GM23338 (cell line): ENCODE measurements at regions not wholly inside any gene's neighbourhood (a gene's known extent, or its start where the extent isn't known, plus 50 kb on each side); places are given as distances from the start of the nearest gene placed in this dataset.

Source experiments
- ATAC-seq: fragments of 200-7000 bp; cut with Tn5 transposase; 3 replicates; pipeline ENCODE4 v1.9.1; 2020
- DNase-seq: peaks from one replicate; pipeline ENCODE4 v3.0.0-alpha.2; 2015; ENCODE audit warnings: low spot score
- H2AFZ ChIP-seq: fragments of 200-600 bp; sonication (generic); 2 replicates; pipeline ENCODE4 v1.8.0; 2016; ENCODE audit warnings: antibody characterized with exemption, mild to moderate bottlenecking, moderate library complexity
- H3F3A ChIP-seq: fragments of 200-600 bp; sonication (generic); replicated peaks from 2 replicates; pipeline ENCODE4 v1.8.0; 2017; ENCODE audit warnings: antibody characterized with exemption, mixed run types, low read depth
- H3K27ac ChIP-seq: fragments of 200-600 bp; sonication (generic); 2 replicates; pipeline ENCODE4 v1.6.1; 2016; ENCODE audit warnings: low read depth
- H3K27me3 ChIP-seq: fragments of 200-600 bp; sonication (generic); 2 replicates; pipeline ENCODE4 v1.8.0; 2016; ENCODE audit warnings: mild to moderate bottlenecking, mixed run types, moderate library complexity; ENCODE audit not compliant: insufficient read depth
- H3K36me3 ChIP-seq: fragments of 200-600 bp; sonication (generic); 2 replicates; pipeline ENCODE4 v1.8.0; 2016; ENCODE audit warnings: mild to moderate bottlenecking; ENCODE audit not compliant: insufficient read depth
- H3K4me1 ChIP-seq: fragments of 200-600 bp; sonication (generic); 2 replicates; pipeline ENCODE4 v1.8.0; 2016; ENCODE audit warnings: mild to moderate bottlenecking, moderate library complexity; ENCODE audit not compliant: insufficient read depth
- H3K4me2 ChIP-seq: fragments of 200-600 bp; sonication (generic); 2 replicates; pipeline ENCODE4 v1.7.1; 2017; ENCODE audit warnings: mixed run types
- H3K4me3 ChIP-seq: fragments of 200-600 bp; sonication (generic); 2 replicates; pipeline ENCODE4 v1.6.1; 2016; ENCODE audit warnings: mixed run types
- H3K79me2 ChIP-seq: fragments of 200-600 bp; sonication (generic); replicated peaks from 2 replicates; pipeline ENCODE4 v1.8.0; 2017; ENCODE audit warnings: mild to moderate bottlenecking; ENCODE audit not compliant: insufficient read depth
- H3K9me2 ChIP-seq: fragments of 200-600 bp; sonication (generic); 2 replicates; pipeline ENCODE4 v1.8.0; 2017; ENCODE audit not compliant: insufficient read depth
- H4K20me1 ChIP-seq: fragments of 200-600 bp; sonication (generic); replicated peaks from 2 replicates; pipeline ENCODE4 v1.8.0; 2017; ENCODE audit warnings: mild to moderate bottlenecking; ENCODE audit not compliant: insufficient read depth
- H3K27ac Mint-ChIP-seq: 2 replicates; pipeline ENCODE4 v1.8.0; 2020; ENCODE audit warnings: inconsistent platforms, mild to moderate bottlenecking, moderate library complexity, mixed read lengths
- H3K27me3 Mint-ChIP-seq: 3 replicates; pipeline ENCODE4 v1.8.0; 2022; ENCODE audit warnings: low read depth, mild to moderate bottlenecking, moderate library complexity, mixed read lengths, inconsistent platforms; ENCODE audit not compliant: insufficient read depth, poor library complexity
- H3K36me3 Mint-ChIP-seq: 3 replicates; pipeline ENCODE4 v1.8.0; 2021; ENCODE audit warnings: low read depth, mild to moderate bottlenecking, inconsistent platforms, moderate library complexity, mixed read lengths
- H3K4me1 Mint-ChIP-seq: 3 replicates; pipeline ENCODE4 v1.8.0; 2020; ENCODE audit warnings: mild to moderate bottlenecking, inconsistent platforms, mixed read lengths
- H3K4me3 Mint-ChIP-seq: 3 replicates; pipeline ENCODE4 v1.8.0; 2021; ENCODE audit warnings: moderate library complexity, mild to moderate bottlenecking, inconsistent platforms, mixed read lengths
- H3K9me3 Mint-ChIP-seq: 3 replicates; pipeline ENCODE4 v1.8.0; 2020; ENCODE audit warnings: moderate library complexity, mild to moderate bottlenecking, inconsistent platforms, mixed read lengths
- CREB1 ChIP-seq: fragments of 250-450 bp; sonication (Bioruptor Pico); IDR thresholded peaks from 2 replicates; pipeline ENCODE4 v1.5.0; 2020; ENCODE audit warnings: low read depth, mild to moderate bottlenecking, moderate library complexity
- CTCF ChIP-seq, 2 experiments: fragments of 200-600 bp in 1 of 2; sonication (generic) in 1 of 2; conservative IDR thresholded peaks; 2 replicates each; pipeline versions ENCODE4 v1.5.1 to v1.6.1; 2016 to 2017; ENCODE audit warnings: antibody characterized with exemption in 2 of 2, low read depth in 2 of 2, mild to moderate bottlenecking in 2 of 2, moderate library complexity in 1 of 2
- ETS1 ChIP-seq: IDR thresholded peaks from 2 replicates; pipeline ENCODE4 v1.6.1; 2016; ENCODE audit warnings: antibody characterized with exemption
- EZH2 ChIP-seq: fragments of 200-600 bp; sonication (generic); IDR thresholded peaks from one replicate; pipeline ENCODE4 v1.8.0; 2017; ENCODE audit warnings: antibody characterized with exemption, mild to moderate bottlenecking, low read depth; ENCODE audit not compliant: unreplicated experiment
- EZH2phosphoT487 ChIP-seq: fragments of 200-600 bp; sonication (generic); IDR thresholded peaks from one replicate; pipeline ENCODE4 v1.8.1; 2018; ENCODE audit warnings: antibody characterized with exemption; ENCODE audit not compliant: unreplicated experiment
- JUNB ChIP-seq: IDR thresholded peaks from one replicate; pipeline ENCODE4 v1.6.1; 2016; ENCODE audit warnings: antibody characterized with exemption; ENCODE audit not compliant: unreplicated experiment
- NANOG ChIP-seq: IDR thresholded peaks from 2 replicates; pipeline ENCODE4 v1.6.1; 2016; ENCODE audit warnings: antibody characterized with exemption, borderline replicate concordance
- POLR2AphosphoS5 ChIP-seq: IDR thresholded peaks from 2 replicates; pipeline ENCODE4 v1.6.1; 2016; ENCODE audit warnings: antibody characterized with exemption, low read depth
- REST ChIP-seq: IDR thresholded peaks from one replicate; pipeline ENCODE4 v1.6.1; 2018; ENCODE audit warnings: antibody characterized with exemption; ENCODE audit not compliant: unreplicated experiment
- STAT1 ChIP-seq: IDR thresholded peaks from one replicate; pipeline ENCODE4 v1.6.1; 2016; ENCODE audit warnings: antibody characterized with exemption; ENCODE audit not compliant: unreplicated experiment
- ZNF114 ChIP-seq: fragments of 250-450 bp; sonication (Bioruptor Pico); IDR thresholded peaks from 2 replicates; pipeline ENCODE4 v1.5.0; 2020; ENCODE audit warnings: mild to moderate bottlenecking, moderate library complexity
- ZNF331 ChIP-seq: fragments of 250-450 bp; sonication (Bioruptor Pico); IDR thresholded peaks from 2 replicates; pipeline ENCODE4 v1.5.0; 2020; ENCODE audit warnings: low read depth, mild to moderate bottlenecking, moderate library complexity
- ZNF462 ChIP-seq: fragments of 250-450 bp; sonication (Bioruptor Pico); IDR thresholded peaks from 2 replicates; pipeline ENCODE4 v1.5.0; 2020; ENCODE audit warnings: mild to moderate bottlenecking, moderate library complexity

GRCh38 chr1:200333329-200333728 lies 76.5 kb downstream of the ZNF281 start:
- H4K20me1 ChIP-seq: no peaks in the 10 kb centered on the region
- H3K4me1 ChIP-seq: peaks cover 44% of the 10 kb centered on the region
- no peaks in the 10 kb centered on the region for H3K27me3 ChIP-seq
- H3K79me2 ChIP-seq: no peaks in the 10 kb centered on the region
- H3K27ac Mint-ChIP-seq: no peak overlapping the region
- no peak overlapping the region for H2AFZ ChIP-seq
- peaks cover 10% of the 10 kb centered on the region; the same call in 1 of the 2 replicates for H3F3A ChIP-seq
- no peaks in the 10 kb centered on the region for H3K36me3 ChIP-seq
- H3K9me3 Mint-ChIP-seq: no peaks in the 10 kb centered on the region
- H3K4me3 ChIP-seq: no peak overlapping the region
- 0 out of 3 replicates have a peak, but pooled peaks cover 2% of the 10 kb centered on the region for H3K36me3 Mint-ChIP-seq
- H3K9me2 ChIP-seq: 0 out of 2 replicates have a peak, but pooled peaks cover 2% of the 10 kb centered on the region
- H3K4me3 Mint-ChIP-seq: no peak overlapping the region
- H3K4me2 ChIP-seq: no peak overlapping the region
- DNase-seq: no peak
- H3K27me3 Mint-ChIP-seq: peaks cover 2% of the 10 kb centered on the region
- no peak for ATAC-seq
- TF ChIP-seq POLR2AphosphoS5: no peak
- TF ChIP-seq REST: no peak
- TF ChIP-seq EZH2phosphoT487: no peak
- no peak for TF ChIP-seq ETS1
- no peak for TF ChIP-seq ZNF331 (CRISPR knock-in tag)
- TF ChIP-seq ZNF114 (CRISPR knock-in tag): no peak
- TF ChIP-seq EZH2: no peak
- no peak for TF ChIP-seq CREB1
- no peak for TF ChIP-seq JUNB
- no peak for TF ChIP-seq STAT1
- TF ChIP-seq NANOG: no peak
- no peak for TF ChIP-seq ZNF462 (CRISPR knock-in tag)
- TF ChIP-seq CTCF (conservative IDR thresholded peaks at IDR 0.05; ENCODE audit: low read depth in 2 of 2): no peak
- no peak overlapping the region for H3K27ac ChIP-seq
- peaks cover 50% of the 10 kb centered on the region for H3K4me1 Mint-ChIP-seq
